Esophagus muscularis mucosa (tissue), 4 donors: ENCODE measurements at regions not wholly inside any gene's neighbourhood (a gene's known extent, or its start where the extent isn't known, plus 50 kb on each side); places are given as distances from the start of the nearest gene placed in this dataset.

ENCODE experiments used
- EP300 ChIP-seq: sonication (generic); formaldehyde crosslinking; IDR thresholded peaks from one replicate; pipeline ENCODE4 v1.6.1; 2017; ENCODE audit warnings: antibody characterized with exemption
- POLR2A ChIP-seq: fragments of 450-650 bp; IDR thresholded peaks from one replicate; pipeline ENCODE4 v1.6.1; 2017; ENCODE audit warnings: antibody characterized with exemption, moderate library complexity, mild to moderate bottlenecking, low read depth
- POLR2AphosphoS5 ChIP-seq, 2 donors: sonication (generic); formaldehyde crosslinking; IDR thresholded peaks; one replicate each; pipeline ENCODE4 v1.6.1; 2017; ENCODE audit warnings: antibody characterized with exemption in 2 of 2
- TF ChIP-seq, protein P1 (sequence below), 3 experiments: fragments of 200-600 bp in 2 of 3; fragments of 450-650 bp in 1 of 3; sonication (generic) in 2 of 3; IDR thresholded peaks; one replicate each; pipeline ENCODE4 v1.5.1; 2017 to 2019; ENCODE audit warnings: antibody characterized with exemption in 3 of 3, mild to moderate bottlenecking in 2 of 3, moderate library complexity in 1 of 3

DNA sequence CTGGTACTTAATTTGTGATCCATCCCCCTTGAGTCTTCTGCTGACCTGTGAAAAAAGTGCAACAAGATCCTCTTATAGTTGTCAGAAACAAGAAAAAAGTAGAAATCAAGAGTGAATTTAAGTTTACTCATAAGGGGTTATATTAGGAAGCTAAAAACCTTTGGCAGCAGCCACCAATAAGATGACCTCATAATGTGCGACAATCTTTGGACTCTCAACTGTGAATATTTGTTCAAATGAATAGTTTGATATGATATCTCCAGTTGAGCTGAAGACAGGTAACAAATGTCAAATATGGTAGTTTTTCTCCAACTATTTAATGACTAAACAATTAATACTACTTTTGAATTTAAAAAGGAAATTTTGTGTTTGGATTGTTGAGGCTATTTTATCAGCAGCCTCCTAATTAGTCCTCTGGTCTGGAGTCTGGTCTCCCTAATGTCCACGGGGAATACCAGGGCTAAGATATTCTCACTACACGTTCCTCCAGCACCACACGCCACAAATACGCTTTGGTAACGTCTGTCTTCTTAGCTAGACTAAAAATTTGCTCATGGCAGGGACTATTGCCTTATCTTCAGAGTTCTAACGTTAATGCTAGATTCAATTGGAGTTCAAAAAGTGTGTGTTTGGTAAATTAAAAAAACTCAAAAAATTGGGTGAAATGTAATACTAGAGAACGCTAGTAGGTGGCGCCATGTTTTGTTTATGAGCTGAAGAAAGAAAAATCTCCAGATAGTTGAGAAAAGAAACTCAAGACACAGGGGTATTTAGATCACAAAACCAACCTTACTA lies 51.0 kb upstream of the PDX1 start:
- TF ChIP-seq, protein P1, sequence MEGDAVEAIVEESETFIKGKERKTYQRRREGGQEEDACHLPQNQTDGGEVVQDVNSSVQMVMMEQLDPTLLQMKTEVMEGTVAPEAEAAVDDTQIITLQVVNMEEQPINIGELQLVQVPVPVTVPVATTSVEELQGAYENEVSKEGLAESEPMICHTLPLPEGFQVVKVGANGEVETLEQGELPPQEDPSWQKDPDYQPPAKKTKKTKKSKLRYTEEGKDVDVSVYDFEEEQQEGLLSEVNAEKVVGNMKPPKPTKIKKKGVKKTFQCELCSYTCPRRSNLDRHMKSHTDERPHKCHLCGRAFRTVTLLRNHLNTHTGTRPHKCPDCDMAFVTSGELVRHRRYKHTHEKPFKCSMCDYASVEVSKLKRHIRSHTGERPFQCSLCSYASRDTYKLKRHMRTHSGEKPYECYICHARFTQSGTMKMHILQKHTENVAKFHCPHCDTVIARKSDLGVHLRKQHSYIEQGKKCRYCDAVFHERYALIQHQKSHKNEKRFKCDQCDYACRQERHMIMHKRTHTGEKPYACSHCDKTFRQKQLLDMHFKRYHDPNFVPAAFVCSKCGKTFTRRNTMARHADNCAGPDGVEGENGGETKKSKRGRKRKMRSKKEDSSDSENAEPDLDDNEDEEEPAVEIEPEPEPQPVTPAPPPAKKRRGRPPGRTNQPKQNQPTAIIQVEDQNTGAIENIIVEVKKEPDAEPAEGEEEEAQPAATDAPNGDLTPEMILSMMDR (IDR thresholded peaks at IDR 0.05), result peak in 2 of 3 experiments; percentile 25 to 30
- TF ChIP-seq POLR2A (no peak), EP300 (no peak), POLR2AphosphoS5 (IDR thresholded peaks at IDR 0.05) (no peak)
